Mesendoderm (in vitro differentiated cells): ENCODE measurements at regions not wholly inside any gene's neighbourhood (a gene's known extent, or its start where the extent isn't known, plus 50 kb on each side); places are given as distances from the start of the nearest gene placed in this dataset.
"Not testable (repeated sequence)": the region's sequence is repeated elsewhere in the genome, so short reads cannot be mapped to it uniquely, and the experiment has no call there.

Source experiments
- DNase-seq: peaks from one replicate; pipeline ENCODE4 v3.0.0; 2013
- H2AK5ac ChIP-seq: 2 replicates; pipeline ENCODE4 v1.6.1; 2013; ENCODE audit warnings: low read length, inconsistent platforms
- H2BK120ac ChIP-seq: 2 replicates; pipeline ENCODE4 v1.6.1; 2013; ENCODE audit warnings: low read depth, mild to moderate bottlenecking, low read length, moderate library complexity, mixed read lengths
- H2BK15ac ChIP-seq: replicated peaks from 2 replicates; pipeline ENCODE4 v1.6.1; 2013; ENCODE audit warnings: low read depth, mild to moderate bottlenecking, moderate library complexity
- H2BK5ac ChIP-seq: 2 replicates; pipeline ENCODE4 v1.6.1; 2013; ENCODE audit warnings: low read length, inconsistent platforms
- H3K18ac ChIP-seq: 2 replicates; pipeline ENCODE4 v1.6.1; 2013; ENCODE audit warnings: mild to moderate bottlenecking, low read length, mixed read lengths
- H3K23ac ChIP-seq: one replicate; pipeline ENCODE4 v1.6.1; 2013; ENCODE audit warnings: low read length
- H3K27ac ChIP-seq: 2 replicates; pipeline ENCODE4 v1.5.1; 2013; ENCODE audit warnings: low read depth, mild to moderate bottlenecking, inconsistent platforms, low read length, moderate library complexity
- H3K27me3 ChIP-seq: 2 replicates; pipeline ENCODE4 v1.6.1; 2013; ENCODE audit warnings: low read length, control low read depth, mild to moderate bottlenecking, inconsistent platforms; ENCODE audit not compliant: insufficient read depth, poor library complexity
- H3K36me3 ChIP-seq: 2 replicates; pipeline ENCODE4 v1.6.1; 2013; ENCODE audit warnings: low read length, inconsistent platforms; ENCODE audit not compliant: control insufficient read depth, insufficient read depth
- H3K4ac ChIP-seq: one replicate; pipeline ENCODE4 v1.6.1; 2013; ENCODE audit warnings: low read depth, mild to moderate bottlenecking, low read length, moderate library complexity
- H3K4me1 ChIP-seq: 2 replicates; pipeline ENCODE4 v1.6.1; 2013; ENCODE audit warnings: low read depth, low read length, inconsistent platforms; ENCODE audit not compliant: control insufficient read depth
- H3K4me2 ChIP-seq: 2 replicates; pipeline ENCODE4 v1.6.1; 2013; ENCODE audit warnings: low read length
- H3K4me3 ChIP-seq: 2 replicates; pipeline ENCODE4 v1.5.1; 2013; ENCODE audit warnings: mild to moderate bottlenecking, low read length
- H3K56ac ChIP-seq: one replicate; pipeline ENCODE4 v1.6.1; 2013; ENCODE audit warnings: low read length
- H3K79me1 ChIP-seq: 2 replicates; pipeline ENCODE4 v1.6.1; 2013; ENCODE audit warnings: low read length, inconsistent platforms
- H3K79me2 ChIP-seq: 2 replicates; pipeline ENCODE4 v1.6.1; 2013; ENCODE audit warnings: mild to moderate bottlenecking, low read length; ENCODE audit not compliant: control insufficient read depth, insufficient read depth
- H3K9ac ChIP-seq: 2 replicates; pipeline ENCODE4 v1.6.1; 2013; ENCODE audit warnings: low read length, inconsistent platforms
- H4K5ac ChIP-seq: one replicate; pipeline ENCODE4 v1.6.1; 2013; ENCODE audit warnings: low read length
- H4K8ac ChIP-seq: one replicate; pipeline ENCODE4 v1.6.1; 2013; ENCODE audit warnings: low read depth, mild to moderate bottlenecking, control low read depth, low read length, moderate library complexity
- WGBS: extraction: QIAGEN DNeasy Blood & Tissue Kit; methylation state at CpG from one replicate; pipeline ENCODE4 v1.1.7; 2013; ENCODE audit warnings: low lambda C conversion rate, missing lambda C conversion rate; ENCODE audit not compliant: insufficient coverage; ENCODE audit errors: extremely low coverage; 5-methylcytosine and 5-hydroxymethylcytosine counted together

DNA sequence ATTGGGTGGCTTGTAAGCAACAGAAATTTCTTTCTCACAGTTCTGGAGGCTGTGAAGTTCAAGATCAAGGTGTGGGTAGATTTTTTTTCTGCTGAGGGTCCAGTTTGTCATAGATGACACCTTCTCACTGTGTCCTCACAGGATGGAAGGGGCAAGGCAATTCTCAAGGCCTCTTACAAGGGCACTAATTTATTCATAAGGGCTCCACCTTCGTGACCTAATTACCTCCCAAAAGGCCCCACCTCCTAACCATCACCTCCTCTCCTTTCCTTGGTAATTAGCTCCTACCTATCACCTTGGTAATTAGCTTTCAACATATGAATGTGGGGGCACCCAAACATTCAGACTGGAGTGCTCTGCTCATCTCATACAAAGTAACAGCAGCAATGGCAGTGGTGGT, 92.3 kb upstream of the CD44 start:
- Histone ChIP-seq H2BK5ac (no peak overlapping the region), H2BK120ac (no peak overlapping the region), H3K4me1 (no peaks in the 10 kb centered on the region), H3K36me3 (no peaks in the 10 kb centered on the region), H4K5ac (no peak overlapping the region), H3K23ac (no peak overlapping the region), H2BK15ac (no peak overlapping the region), H4K8ac (no peak overlapping the region), H3K27me3 (no peaks in the 10 kb centered on the region), H2AK5ac (no peak overlapping the region), H3K79me2 (no peaks in the 10 kb centered on the region), H3K4ac (no peak overlapping the region), H3K9ac (no peak overlapping the region), H3K18ac (no peak overlapping the region), H3K79me1 (no peaks in the 10 kb centered on the region), H3K27ac (no peak overlapping the region), H3K4me2 (no peak overlapping the region), H3K4me3 (no peak overlapping the region), H3K56ac (no peak overlapping the region)
- DNase-seq, result no peak
- WGBS, result no CpG with 5 or more reads among the region's 1 CpG

DNA sequence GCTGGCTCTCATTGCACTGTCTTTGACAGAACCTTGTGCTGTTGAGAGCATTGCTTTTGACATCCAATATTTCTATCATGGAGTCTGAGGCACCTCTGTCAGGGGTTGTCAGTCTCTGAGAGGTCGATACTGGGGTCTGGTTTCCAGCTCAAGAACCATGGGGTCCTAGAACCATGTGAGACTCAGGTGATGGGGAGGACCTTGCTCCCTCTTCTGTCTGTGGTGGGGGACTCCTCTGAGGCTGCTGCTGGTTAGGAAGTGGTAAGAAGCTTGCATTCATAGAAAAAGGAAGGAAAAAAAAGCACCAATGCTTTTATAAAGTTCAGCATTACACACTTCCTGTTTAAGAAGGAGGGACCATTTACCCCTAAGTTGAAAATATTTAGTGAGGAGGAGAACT, 91.8 kb upstream of the CD44 start:
- DNase-seq, result no peak
- Histone ChIP-seq H3K27me3 (no peaks in the 10 kb centered on the region), H3K27ac (no peak overlapping the region), H2BK120ac (no peak overlapping the region), H3K18ac (no peak overlapping the region), H2BK5ac (no peak overlapping the region), H4K8ac (no peak overlapping the region), H2AK5ac (no peak overlapping the region), H3K9ac (no peak overlapping the region), H2BK15ac (no peak overlapping the region), H3K36me3 (no peaks in the 10 kb centered on the region), H3K56ac (no peak overlapping the region), H3K79me2 (no peaks in the 10 kb centered on the region), H3K4ac (no peak overlapping the region), H3K4me2 (no peak overlapping the region), H4K5ac (no peak overlapping the region), H3K4me1 (no peaks in the 10 kb centered on the region), H3K4me3 (no peak overlapping the region), H3K79me1 (no peaks in the 10 kb centered on the region), H3K23ac (no peak overlapping the region)
- WGBS, result no CpG with 5 or more reads among the region's 1 CpG

DNA sequence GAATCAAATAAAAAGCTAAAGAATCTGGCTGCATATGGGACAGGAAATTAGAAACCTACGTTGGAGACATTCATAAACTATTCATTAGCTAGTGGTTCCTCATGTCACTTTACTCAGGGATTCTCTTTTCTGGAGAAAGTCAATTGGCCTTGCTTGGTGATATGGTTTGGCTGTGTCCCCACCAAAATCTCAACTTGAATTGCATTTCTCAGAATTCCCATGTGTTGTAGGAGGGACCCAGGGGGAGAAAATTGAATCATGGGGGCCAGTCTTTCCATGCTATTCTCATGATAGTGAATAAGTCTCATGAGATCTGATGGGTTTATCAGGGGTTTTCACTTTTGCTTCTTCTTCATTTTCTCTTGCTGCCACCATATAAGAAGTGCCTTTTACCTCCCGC, 91.2 kb upstream of the CD44 start:
- Histone ChIP-seq H3K27ac (no peak overlapping the region), H2BK15ac (no peak overlapping the region), H2BK5ac (no peak overlapping the region), H3K79me1 (no peaks in the 10 kb centered on the region), H3K4ac (no peak overlapping the region), H4K8ac (no peak overlapping the region), H3K4me3 (no peak overlapping the region), H2BK120ac (no peak overlapping the region), H3K27me3 (no peaks in the 10 kb centered on the region), H3K4me1 (no peaks in the 10 kb centered on the region), H3K18ac (no peak overlapping the region), H3K9ac (no peak overlapping the region), H2AK5ac (no peak overlapping the region), H3K56ac (no peak overlapping the region), H4K5ac (no peak overlapping the region), H3K79me2 (no peaks in the 10 kb centered on the region), H3K36me3 (no peaks in the 10 kb centered on the region), H3K4me2 (no peak overlapping the region), H3K23ac (no peak overlapping the region)
- no CpG with 5 or more reads among the region's 2 CpGs for WGBS
- DNase-seq, result no peak

DNA sequence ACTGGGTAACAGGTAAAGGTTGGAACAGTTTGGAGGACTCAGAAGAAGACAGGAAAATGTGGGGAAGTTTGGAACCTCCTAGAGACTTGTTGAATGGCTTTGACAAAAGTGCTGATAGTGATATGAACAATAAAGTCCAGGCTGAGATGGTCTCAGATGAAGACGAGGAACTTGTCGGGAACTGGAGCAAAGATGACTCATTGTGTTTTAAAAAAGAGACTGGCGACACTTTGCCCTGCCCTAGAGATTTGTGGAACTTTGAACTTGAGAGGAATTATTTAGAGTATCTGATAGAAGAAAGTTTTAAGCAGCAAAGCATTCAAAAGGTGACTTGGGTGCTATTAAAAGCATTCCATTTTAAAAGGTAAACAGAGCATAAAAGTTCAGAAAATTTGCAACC, 90.6 kb upstream of the CD44 start:
- not testable (repeated sequence) for H4K5ac ChIP-seq, H2BK5ac ChIP-seq, H3K56ac ChIP-seq, H3K27me3 ChIP-seq, H3K79me2 ChIP-seq, H3K18ac ChIP-seq, H3K4me2 ChIP-seq, H3K4me1 ChIP-seq, DNase-seq, H3K9ac ChIP-seq, H3K4me3 ChIP-seq, H3K4ac ChIP-seq, H2AK5ac ChIP-seq, H3K27ac ChIP-seq, H4K8ac ChIP-seq, H3K36me3 ChIP-seq, H2BK120ac ChIP-seq, H3K79me1 ChIP-seq, H3K23ac ChIP-seq, H2BK15ac ChIP-seq
- WGBS, result no CpG with 5 or more reads among the region's 3 CpGs

DNA sequence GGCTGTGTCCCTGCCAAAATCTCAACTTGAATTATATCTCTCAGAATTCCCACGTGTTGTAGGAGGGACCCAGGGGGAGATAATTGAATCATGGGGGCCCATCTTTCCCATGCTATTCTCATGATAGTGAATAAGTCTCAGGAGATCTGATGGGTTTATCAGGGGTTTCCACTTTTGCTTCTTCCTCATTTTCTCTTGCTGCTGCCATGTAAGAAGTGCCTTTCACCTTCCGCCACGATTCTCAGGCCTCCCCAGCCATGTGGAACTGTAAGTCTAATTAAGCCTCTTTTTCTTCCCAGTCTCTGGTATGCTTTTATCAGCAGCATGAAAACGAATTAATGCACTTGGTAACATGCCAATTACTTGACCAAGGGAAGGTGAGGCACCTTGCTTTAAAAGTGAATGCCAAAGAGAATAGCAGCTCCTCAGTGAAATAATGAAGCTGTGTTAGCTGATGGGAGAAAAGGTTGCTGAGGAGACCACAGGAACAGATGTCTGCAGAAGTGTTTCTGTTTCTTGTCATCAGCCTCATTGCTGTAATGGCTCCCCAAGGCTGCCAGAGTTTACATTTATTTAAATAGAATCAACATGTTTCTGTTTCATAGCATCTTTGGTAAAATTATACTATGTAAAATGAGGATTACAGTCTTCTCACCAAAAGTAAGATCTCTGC, 89.0 kb upstream of the CD44 start:
- no peak overlapping the region for H3K4me3 ChIP-seq
- H2BK15ac ChIP-seq, result no peak overlapping the region
- H3K36me3 ChIP-seq, result no peaks in the 10 kb centered on the region
- H3K18ac ChIP-seq, result no peak overlapping the region
- DNase-seq, result no peak
- H4K8ac ChIP-seq, result no peak overlapping the region
- no peaks in the 10 kb centered on the region for H3K27me3 ChIP-seq
- no peak overlapping the region for H2BK120ac ChIP-seq
- H2BK5ac ChIP-seq, result no peak overlapping the region
- no peak overlapping the region for H3K27ac ChIP-seq
- H3K79me1 ChIP-seq, result no peaks in the 10 kb centered on the region
- H3K9ac ChIP-seq, result no peak overlapping the region
- WGBS, result no CpG with 5 or more reads among the region's 4 CpGs
- H3K79me2 ChIP-seq, result no peaks in the 10 kb centered on the region
- H3K56ac ChIP-seq, result no peak overlapping the region
- H3K23ac ChIP-seq, result no peak overlapping the region
- H3K4ac ChIP-seq, result no peak overlapping the region
- no peak overlapping the region for H2AK5ac ChIP-seq
- no peak overlapping the region for H4K5ac ChIP-seq
- no peaks in the 10 kb centered on the region for H3K4me1 ChIP-seq
- no peak overlapping the region for H3K4me2 ChIP-seq

DNA sequence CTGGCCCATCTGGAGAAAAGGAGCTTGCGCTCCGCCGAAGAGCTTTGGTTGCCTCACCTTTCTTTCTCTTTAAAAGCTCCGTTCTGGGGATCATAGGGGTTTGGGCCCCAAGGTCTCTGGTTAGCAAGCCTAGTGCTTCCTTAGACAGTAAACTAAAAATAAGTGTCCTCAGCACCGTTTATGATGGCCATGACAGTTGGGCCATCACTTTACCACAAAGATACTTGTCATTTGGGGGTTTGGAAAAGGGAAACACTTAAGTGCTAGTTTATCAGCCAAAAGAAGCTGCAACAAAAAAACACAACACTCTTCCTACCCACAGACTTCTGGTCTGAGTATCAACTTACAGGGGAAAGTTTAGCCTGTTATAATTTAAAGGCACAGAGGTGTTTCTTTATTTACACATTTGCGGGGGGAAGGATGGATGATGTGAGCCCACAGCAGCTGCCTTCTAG, 88.4 kb upstream of the CD44 start:
- H2BK15ac ChIP-seq, result no peak overlapping the region
- no CpG with 5 or more reads among the region's 6 CpGs for WGBS
- H3K56ac ChIP-seq, result no peak overlapping the region
- H3K4ac ChIP-seq, result no peak overlapping the region
- no peak overlapping the region for H3K4me2 ChIP-seq
- no peaks in the 10 kb centered on the region for H3K79me1 ChIP-seq
- no peak overlapping the region for H4K8ac ChIP-seq
- H2BK5ac ChIP-seq, result no peak overlapping the region
- no peak overlapping the region for H3K23ac ChIP-seq
- H3K79me2 ChIP-seq, result no peaks in the 10 kb centered on the region
- no peak overlapping the region for H4K5ac ChIP-seq
- no peaks in the 10 kb centered on the region for H3K4me1 ChIP-seq
- H3K36me3 ChIP-seq, result no peaks in the 10 kb centered on the region
- no peak overlapping the region for H3K4me3 ChIP-seq
- no peak overlapping the region for H2AK5ac ChIP-seq
- H3K27me3 ChIP-seq, result no peaks in the 10 kb centered on the region
- H3K9ac ChIP-seq, result no peak overlapping the region
- no peak overlapping the region for H2BK120ac ChIP-seq
- no peak overlapping the region for H3K27ac ChIP-seq
- no peak for DNase-seq
- H3K18ac ChIP-seq, result no peak overlapping the region
